ENCODE measurements at regions not wholly inside any gene's neighbourhood (a gene's known extent, or its start where the extent isn't known, plus 50 kb on each side); places are given as distances from the start of the nearest gene placed in this dataset.

DNA sequence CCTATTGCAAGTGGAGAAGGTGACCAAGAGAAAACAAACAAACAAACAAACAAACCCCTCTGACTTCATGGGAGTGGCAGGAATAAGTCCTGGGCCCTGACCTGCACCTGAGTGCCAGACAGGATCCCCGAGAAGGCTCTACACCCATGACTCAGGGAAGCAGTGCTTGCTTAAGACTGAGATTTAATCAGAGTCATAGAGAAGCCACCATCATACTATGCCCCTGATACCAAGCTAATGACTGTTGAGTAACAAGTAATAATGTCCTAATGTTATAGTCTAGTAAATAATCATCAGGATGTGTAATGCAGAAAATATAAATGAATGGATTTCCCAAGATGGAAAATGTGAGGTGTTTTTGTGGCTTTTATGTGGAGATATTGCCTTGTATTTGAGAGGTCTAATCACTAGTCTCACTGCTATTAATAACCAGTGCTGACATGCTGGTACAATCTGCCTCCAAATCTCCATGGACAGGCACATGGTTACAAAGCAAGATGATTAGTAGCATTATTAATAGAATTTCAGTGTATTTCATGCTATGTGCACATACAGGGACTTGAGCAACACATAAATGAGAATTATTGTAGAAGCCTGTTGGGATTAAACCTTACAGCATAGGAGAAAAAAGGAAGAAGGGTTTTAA is 1290.9 kb downstream of the MRPL39 start:
- Histone ChIP-seq H3K36me3 (no peaks in the 10 kb centered on the region), H3K9me3 (ENCODE audit: severe bottlenecking) (no peaks in the 10 kb centered on the region), H3K27me3 (ENCODE audit: insufficient read depth, low read depth, severe bottlenecking) (no peaks in the 10 kb centered on the region), H3K27ac (no peak overlapping the region), H3K4me3 (ENCODE audit: low read depth, low read length) (no peak overlapping the region)
- no peak for DNase-seq
- TF ChIP-seq, protein P1, sequence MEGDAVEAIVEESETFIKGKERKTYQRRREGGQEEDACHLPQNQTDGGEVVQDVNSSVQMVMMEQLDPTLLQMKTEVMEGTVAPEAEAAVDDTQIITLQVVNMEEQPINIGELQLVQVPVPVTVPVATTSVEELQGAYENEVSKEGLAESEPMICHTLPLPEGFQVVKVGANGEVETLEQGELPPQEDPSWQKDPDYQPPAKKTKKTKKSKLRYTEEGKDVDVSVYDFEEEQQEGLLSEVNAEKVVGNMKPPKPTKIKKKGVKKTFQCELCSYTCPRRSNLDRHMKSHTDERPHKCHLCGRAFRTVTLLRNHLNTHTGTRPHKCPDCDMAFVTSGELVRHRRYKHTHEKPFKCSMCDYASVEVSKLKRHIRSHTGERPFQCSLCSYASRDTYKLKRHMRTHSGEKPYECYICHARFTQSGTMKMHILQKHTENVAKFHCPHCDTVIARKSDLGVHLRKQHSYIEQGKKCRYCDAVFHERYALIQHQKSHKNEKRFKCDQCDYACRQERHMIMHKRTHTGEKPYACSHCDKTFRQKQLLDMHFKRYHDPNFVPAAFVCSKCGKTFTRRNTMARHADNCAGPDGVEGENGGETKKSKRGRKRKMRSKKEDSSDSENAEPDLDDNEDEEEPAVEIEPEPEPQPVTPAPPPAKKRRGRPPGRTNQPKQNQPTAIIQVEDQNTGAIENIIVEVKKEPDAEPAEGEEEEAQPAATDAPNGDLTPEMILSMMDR (IDR thresholded peaks at IDR 0.05; ENCODE audit: low read depth, low read length): no peak

DNA sequence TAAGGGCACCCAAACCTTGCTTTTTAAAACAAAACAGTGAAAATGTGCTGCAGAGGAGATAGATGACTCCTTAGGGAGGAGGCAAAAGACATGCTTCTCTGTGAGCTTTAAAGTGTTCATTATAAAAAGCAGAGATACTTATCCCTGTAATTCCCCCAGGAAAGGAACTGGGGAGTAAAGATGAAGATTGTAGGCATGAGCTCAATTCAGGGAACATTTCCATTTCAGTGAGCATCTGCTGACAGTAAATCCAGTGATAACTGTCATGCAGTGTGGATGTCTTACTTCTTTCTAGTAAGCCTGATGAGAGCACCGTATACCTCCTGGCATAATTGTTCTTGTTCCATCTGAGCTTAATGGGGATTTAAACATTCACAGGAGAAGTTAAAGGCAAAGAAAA is 1296.5 kb downstream of the MRPL39 start:
- Histone ChIP-seq H3K4me3 (ENCODE audit: low read depth, low read length) (no peak overlapping the region), H3K27ac (no peak overlapping the region), H3K9me3 (ENCODE audit: severe bottlenecking) (no peaks in the 10 kb centered on the region), H3K27me3 (ENCODE audit: insufficient read depth, low read depth, severe bottlenecking) (no peaks in the 10 kb centered on the region), H3K36me3 (no peaks in the 10 kb centered on the region)
- DNase-seq: peak; percentile 48
- TF ChIP-seq, protein P1 (IDR thresholded peaks at IDR 0.05; ENCODE audit: low read depth, low read length): no peak

DNA sequence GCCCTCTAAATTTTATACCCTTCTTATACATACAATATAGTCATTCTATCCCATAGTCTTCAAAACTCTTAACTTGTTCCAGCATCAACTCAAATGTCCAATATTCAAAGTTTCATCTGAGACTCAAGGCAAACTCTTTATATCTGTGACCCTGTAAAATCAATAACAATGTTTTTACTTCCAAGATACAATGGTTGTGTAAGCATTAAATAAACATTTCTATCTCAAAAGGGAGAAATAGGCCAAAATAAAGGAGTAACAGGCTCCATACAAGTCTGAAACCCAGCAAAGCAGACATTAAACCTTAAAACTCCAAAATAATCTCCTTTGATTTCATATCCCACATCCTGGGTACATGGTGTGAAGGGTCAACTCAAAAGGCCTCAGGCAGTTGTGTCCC is 1299.1 kb downstream of the MRPL39 start:
- TF ChIP-seq, protein P1 (IDR thresholded peaks at IDR 0.05; ENCODE audit: low read depth, low read length): no peak
- Histone ChIP-seq H3K9me3 (ENCODE audit: severe bottlenecking) (no peaks in the 10 kb centered on the region), H3K36me3 (no peaks in the 10 kb centered on the region), H3K27ac (no peak overlapping the region), H3K4me3 (ENCODE audit: low read depth, low read length) (no peak overlapping the region), H3K27me3 (ENCODE audit: insufficient read depth, low read depth, severe bottlenecking) (no peaks in the 10 kb centered on the region)
- DNase-seq: no peak

DNA sequence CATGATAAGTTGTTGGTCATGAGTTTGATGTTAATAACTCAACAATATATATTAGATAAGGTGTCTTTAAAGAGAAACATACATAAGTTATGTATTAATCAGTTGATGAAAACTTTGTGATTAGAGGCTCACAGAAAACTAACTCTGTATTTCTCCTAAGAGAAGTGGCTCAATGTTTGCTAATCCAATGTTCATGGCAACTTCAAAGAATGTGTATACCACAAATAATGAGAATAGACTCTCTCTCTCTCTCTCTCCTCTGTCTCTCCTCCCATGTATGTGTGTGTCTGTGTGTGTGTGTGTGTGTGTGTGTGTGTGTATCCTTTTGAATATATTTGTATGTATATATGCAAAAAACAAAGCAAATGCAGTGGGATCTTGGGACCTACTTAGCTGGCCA is 1304.9 kb downstream of the MRPL39 start:
- H3K9me3 ChIP-seq (ENCODE audit: severe bottlenecking): no peaks in the 10 kb centered on the region

DNA sequence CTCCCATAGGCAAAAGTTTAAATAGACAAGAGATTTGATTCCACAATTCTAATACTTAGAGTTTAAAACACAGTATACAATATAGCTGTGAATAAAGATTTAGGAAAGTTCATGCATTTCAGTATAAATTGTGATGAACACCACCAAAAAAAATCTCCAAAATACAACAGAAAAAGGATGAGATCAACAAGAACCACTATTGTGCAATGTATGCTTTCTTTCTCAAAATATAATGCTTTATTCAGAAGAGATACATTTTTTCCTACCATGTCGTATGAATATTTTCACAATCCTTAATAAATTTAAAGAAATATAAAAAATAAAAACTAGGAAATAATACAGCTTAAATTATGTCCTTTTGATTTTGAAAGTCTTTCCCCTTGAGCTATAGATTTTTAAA is 1309.2 kb downstream of the MRPL39 start:
- no peak for DNase-seq
- Histone ChIP-seq H3K9me3 (ENCODE audit: severe bottlenecking) (no peaks in the 10 kb centered on the region), H3K27me3 (ENCODE audit: insufficient read depth, low read depth, severe bottlenecking) (no peaks in the 10 kb centered on the region), H3K36me3 (no peaks in the 10 kb centered on the region), H3K4me3 (ENCODE audit: low read depth, low read length) (no peak overlapping the region), H3K27ac (no peak overlapping the region)
- TF ChIP-seq, protein P1 (IDR thresholded peaks at IDR 0.05; ENCODE audit: low read depth, low read length): no peak

More for the DNA sequence above, 1304.9 kb downstream of the MRPL39 start:
- no peak overlapping the region for H3K27ac ChIP-seq
- no peaks in the 10 kb centered on the region for H3K27me3 ChIP-seq (ENCODE audit: insufficient read depth, low read depth, severe bottlenecking)
- no peak overlapping the region for H3K4me3 ChIP-seq (ENCODE audit: low read depth, low read length)
- TF ChIP-seq, protein P1 (IDR thresholded peaks at IDR 0.05; ENCODE audit: low read depth, low read length): no peak
- DNase-seq: no peak
- no peaks in the 10 kb centered on the region for H3K36me3 ChIP-seq

- Histone ChIP-seq H3K36me3 (no peaks in the 10 kb centered on the region), H3K27ac (no peak overlapping the region), H3K9me3 (ENCODE audit: severe bottlenecking) (no peaks in the 10 kb centered on the region), H3K27me3 (ENCODE audit: insufficient read depth, low read depth, severe bottlenecking) (no peaks in the 10 kb centered on the region), H3K4me3 (ENCODE audit: low read depth, low read length) (no peak overlapping the region)
- DNase-seq: no peak
- TF ChIP-seq, protein P1 (IDR thresholded peaks at IDR 0.05; ENCODE audit: low read depth, low read length): no peak
These were observed 1313.1 kb downstream of the MRPL39 start for GRCh38 chr21:24294171-24294570.

All from WERI-Rb-1 (cell line).